H1 (cell line): ENCODE measurements at regions not wholly inside any gene's neighbourhood (a gene's known extent, or its start where the extent isn't known, plus 50 kb on each side); places are given as distances from the start of the nearest gene placed in this dataset.
"Not testable (repeated sequence)": the region's sequence is repeated elsewhere in the genome, so short reads cannot be mapped to it uniquely, and the experiment has no call there.

Experiments
- ATF2 ChIP-seq: IDR thresholded peaks from 2 replicates; pipeline ENCODE4 v1.6.1; 2012; ENCODE audit warnings: low read length, inconsistent platforms
- CHD1 ChIP-seq: IDR thresholded peaks from 2 replicates; pipeline ENCODE4 v1.6.1; 2012; ENCODE audit warnings: low read depth, low read length, improper control_type of control experiment
- CTCF ChIP-seq, 3 experiments: IDR thresholded peaks; 1 replicate in 2 of 3; 2 replicates in 1 of 3; pipeline versions ENCODE4 v1.5.1 to v1.6.1; 2011; ENCODE audit warnings: low read length in 3 of 3, mild to moderate bottlenecking in 3 of 3, inconsistent platforms in 2 of 3, low read depth in 1 of 3, moderate library complexity in 1 of 3; ENCODE audit not compliant: insufficient read depth in 1 of 3; ENCODE audit errors: control extremely low read depth in 1 of 3
- GABPA ChIP-seq: IDR thresholded peaks from 2 replicates; pipeline ENCODE4 v1.6.1; 2011; ENCODE audit warnings: mild to moderate bottlenecking, low read length, moderate library complexity, borderline replicate concordance; ENCODE audit not compliant: insufficient read depth
- HDAC2 ChIP-seq, 2 experiments: fragments of 300-600 bp in 1 of 2; sonication (generic) in 1 of 2; IDR thresholded peaks; 2 replicates each; pipeline ENCODE4 v1.6.1; 2011 to 2012; ENCODE audit warnings: low read depth in 2 of 2, low read length in 2 of 2, mild to moderate bottlenecking in 2 of 2, moderate library complexity in 2 of 2, borderline replicate concordance in 1 of 2, inconsistent platforms in 1 of 2
- JUND ChIP-seq: IDR thresholded peaks from 2 replicates; pipeline ENCODE4 v1.6.1; 2011; ENCODE audit warnings: mild to moderate bottlenecking, improper control_type of control experiment, low read length
- NRF1 ChIP-seq: IDR thresholded peaks from 2 replicates; pipeline ENCODE4 v1.6.1; 2011; ENCODE audit warnings: mild to moderate bottlenecking, low read depth, low read length, improper control_type of control experiment
- PHF8 ChIP-seq: fragments of 200-600 bp; sonication (generic); conservative IDR thresholded peaks from 2 replicates; pipeline ENCODE4 v1.7.1; 2012; ENCODE audit warnings: low read depth, mild to moderate bottlenecking, inconsistent platforms, low read length, moderate library complexity
- RAD21 ChIP-seq, 2 experiments: IDR thresholded peaks in 1 of 2; conservative IDR thresholded peaks in 1 of 2; 2 replicates each; pipeline ENCODE4 v1.6.1; 2011; ENCODE audit warnings: low read depth in 2 of 2, low read length in 2 of 2, improper control_type of control experiment in 1 of 2, inconsistent platforms in 1 of 2, mild to moderate bottlenecking in 1 of 2, moderate library complexity in 1 of 2
- SIN3A ChIP-seq, 2 experiments: IDR thresholded peaks in 1 of 2; conservative IDR thresholded peaks in 1 of 2; 2 replicates each; pipeline ENCODE4 v1.6.1; 2011 to 2012; ENCODE audit warnings: low read length in 2 of 2, improper control_type of control experiment in 1 of 2, low read depth in 1 of 2, mild to moderate bottlenecking in 1 of 2
- TAF1 ChIP-seq: IDR thresholded peaks from 2 replicates; pipeline ENCODE4 v1.6.1; 2011; ENCODE audit warnings: mild to moderate bottlenecking, low read depth, low read length
- TBP ChIP-seq: IDR thresholded peaks from 2 replicates; pipeline ENCODE4 v1.6.1; 2011; ENCODE audit warnings: low read depth, low read length, improper control_type of control experiment

GRCh38 chr12:124373701-124374100 is 78.8 kb downstream of the RFLNA start:
- TF ChIP-seq PHF8; SIN3A (conservative IDR thresholded peaks at IDR 0.05 in 1 of 2, IDR thresholded peaks at IDR 0.05 in 1 of 2; ENCODE audit: low read depth in 1 of 2, low read length in 2 of 2); RAD21 (IDR thresholded peaks at IDR 0.05 in 1 of 2, conservative IDR thresholded peaks at IDR 0.05 in 1 of 2; ENCODE audit: low read depth in 2 of 2, low read length in 2 of 2); ATF2; TAF1; GABPA; CTCF (IDR thresholded peaks at IDR 0.05; ENCODE audit: control extremely low read depth in 1 of 3, insufficient read depth in 1 of 3, low read depth in 1 of 3, low read length in 3 of 3); JUND; TBP; NRF1; HDAC2 (IDR thresholded peaks at IDR 0.05; ENCODE audit: borderline replicate concordance in 1 of 2, low read depth in 2 of 2, low read length in 2 of 2); CHD1: not testable (repeated sequence)
